Stimulated activated naive CD8-positive, alpha-beta T cell treated with anti-CD3 and anti-CD28 coated beads, Interleukin-15, amount 100 ng/mL, for 72 hours (primary cell): ENCODE measurements at regions not wholly inside any gene's neighbourhood (a gene's known extent, or its start where the extent isn't known, plus 50 kb on each side); places are given as distances from the start of the nearest gene placed in this dataset.
A peak's percentile ranks its signal among the peaks of the same experiment; 100 is the strongest.

ENCODE experiments used
- ATAC-seq: fragments of 150-1000 bp; cut with Tn5 transposase; 2 replicates; pipeline ENCODE4 v1.10.0; 2021; ENCODE audit warnings: mild to moderate bottlenecking, moderate library complexity
- DNase-seq, 2 donors: peaks; one replicate each; pipeline ENCODE4 v3.0.0; 2021 to 2022
- H3K27ac Mint-ChIP-seq, 2 donors: one replicate each; pipeline ENCODE4 v1.8.0; 2022; ENCODE audit warnings: mild to moderate bottlenecking in 2 of 2, mixed read lengths in 2 of 2, moderate library complexity in 2 of 2
- H3K27me3 Mint-ChIP-seq: one replicate; pipeline ENCODE4 v1.8.0; 2022; ENCODE audit warnings: mixed read lengths
- H3K4me1 Mint-ChIP-seq: one replicate; pipeline ENCODE4 v1.8.0; 2022; ENCODE audit warnings: mild to moderate bottlenecking, mixed read lengths
- H3K4me3 Mint-ChIP-seq, 2 donors: one replicate each; pipeline ENCODE4 v1.8.0; 2022; ENCODE audit warnings: mild to moderate bottlenecking in 2 of 2, mixed read lengths in 2 of 2, moderate library complexity in 1 of 2
- H3K9me3 Mint-ChIP-seq, 2 donors: one replicate each; pipeline ENCODE4 v1.8.0; 2022; ENCODE audit warnings: mixed read lengths in 2 of 2

DNA sequence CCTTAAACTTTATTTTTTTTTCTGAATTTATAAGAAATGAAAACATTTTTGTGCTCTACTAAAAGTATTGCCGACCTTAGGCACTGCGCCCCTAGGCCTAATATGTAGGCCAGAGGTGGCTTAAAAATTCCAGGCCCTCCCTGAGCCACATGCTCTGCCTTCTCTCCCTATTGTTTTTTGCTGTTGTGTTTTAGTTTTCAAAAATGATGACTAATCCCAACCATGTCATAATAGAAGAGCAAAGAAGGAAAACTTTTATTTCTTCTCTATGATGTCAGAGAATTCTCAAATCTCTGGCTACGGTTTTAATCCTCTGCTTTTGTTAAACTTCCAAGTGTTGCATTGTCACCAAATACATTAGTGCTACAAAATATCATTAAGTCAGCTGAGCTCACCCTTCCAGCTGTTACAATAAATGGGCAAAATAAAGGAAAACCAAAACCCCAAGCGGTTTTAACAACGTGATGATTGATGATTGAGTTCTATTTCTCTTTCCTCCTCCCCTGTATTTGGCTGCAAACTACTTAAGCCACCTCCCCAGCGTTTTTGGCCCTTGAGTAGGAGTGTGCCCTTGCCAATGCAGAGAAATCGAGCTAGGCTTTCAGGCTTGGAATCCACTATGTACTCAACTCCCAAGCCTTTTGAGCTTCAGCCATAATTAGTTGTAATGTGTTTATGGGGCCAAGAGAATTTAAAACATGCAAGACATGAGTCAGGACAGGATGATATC is 163.5 kb upstream of the POU3F3 start:
- no peak for ATAC-seq
- Mint-ChIP-seq H3K4me3 (no peak overlapping the region), H3K9me3 (no peaks in the 10 kb centered on the region), H3K27me3 (no peaks in the 10 kb centered on the region), H3K4me1 (no peaks in the 10 kb centered on the region), H3K27ac (no peak overlapping the region)
- DNase-seq = no peak

GRCh38 chr2:104698276-104698675 is 155.6 kb upstream of the POU3F3 start:
- Mint-ChIP-seq H3K4me1 (no peaks in the 10 kb centered on the region), H3K4me3 (no peak overlapping the region), H3K27me3 (peaks cover 3% of the 10 kb centered on the region), H3K9me3 (no peaks in the 10 kb centered on the region), H3K27ac (no peak overlapping the region)
- no peak for ATAC-seq
- no peak for DNase-seq

GRCh38 chr2:104701411-104701911 is 152.5 kb upstream of the POU3F3 start:
- no peak overlapping the region for H3K4me3 Mint-ChIP-seq
- H3K27ac Mint-ChIP-seq = no peak overlapping the region
- ATAC-seq (no peak), DNase-seq (no peak)
- H3K9me3 Mint-ChIP-seq = no peaks in the 10 kb centered on the region
- no peaks in the 10 kb centered on the region for H3K4me1 Mint-ChIP-seq
- peaks cover 8% of the 10 kb centered on the region for H3K27me3 Mint-ChIP-seq

- Mint-ChIP-seq H3K27me3 (peaks cover 8% of the 10 kb centered on the region), H3K9me3 (no peaks in the 10 kb centered on the region), H3K4me1 (no peaks in the 10 kb centered on the region), H3K27ac (no peak overlapping the region), H3K4me3 (no peak overlapping the region)
- DNase-seq (no peak), ATAC-seq (no peak)
These were observed 151.7 kb upstream of the POU3F3 start for GRCh38 chr2:104702031-104702850.

DNA sequence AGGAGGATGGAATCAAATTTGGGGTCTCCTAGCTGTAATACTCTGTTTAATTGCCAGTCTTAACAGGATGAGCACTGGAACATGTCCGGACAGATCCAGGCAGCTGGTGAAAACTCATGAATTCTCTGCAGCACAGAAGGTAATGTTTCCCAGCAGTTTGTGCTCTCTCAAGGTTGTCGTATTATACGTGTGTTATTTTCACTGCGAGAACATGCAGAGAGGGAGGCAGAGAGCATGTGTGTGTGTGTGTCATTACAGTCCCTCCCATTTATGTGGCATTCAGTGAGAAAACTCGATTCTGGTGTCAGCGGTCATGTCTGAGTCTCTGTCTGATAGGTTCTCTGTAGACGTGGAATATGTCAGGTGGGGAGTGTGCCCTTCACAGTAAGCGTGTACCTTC is 150.2 kb upstream of the POU3F3 start:
- peaks cover 8% of the 10 kb centered on the region for H3K27me3 Mint-ChIP-seq
- H3K9me3 Mint-ChIP-seq = no peaks in the 10 kb centered on the region
- H3K27ac Mint-ChIP-seq = no peak overlapping the region
- no peaks in the 10 kb centered on the region for H3K4me1 Mint-ChIP-seq
- no peak overlapping the region for H3K4me3 Mint-ChIP-seq
- ATAC-seq (no peak), DNase-seq (no peak)

DNA sequence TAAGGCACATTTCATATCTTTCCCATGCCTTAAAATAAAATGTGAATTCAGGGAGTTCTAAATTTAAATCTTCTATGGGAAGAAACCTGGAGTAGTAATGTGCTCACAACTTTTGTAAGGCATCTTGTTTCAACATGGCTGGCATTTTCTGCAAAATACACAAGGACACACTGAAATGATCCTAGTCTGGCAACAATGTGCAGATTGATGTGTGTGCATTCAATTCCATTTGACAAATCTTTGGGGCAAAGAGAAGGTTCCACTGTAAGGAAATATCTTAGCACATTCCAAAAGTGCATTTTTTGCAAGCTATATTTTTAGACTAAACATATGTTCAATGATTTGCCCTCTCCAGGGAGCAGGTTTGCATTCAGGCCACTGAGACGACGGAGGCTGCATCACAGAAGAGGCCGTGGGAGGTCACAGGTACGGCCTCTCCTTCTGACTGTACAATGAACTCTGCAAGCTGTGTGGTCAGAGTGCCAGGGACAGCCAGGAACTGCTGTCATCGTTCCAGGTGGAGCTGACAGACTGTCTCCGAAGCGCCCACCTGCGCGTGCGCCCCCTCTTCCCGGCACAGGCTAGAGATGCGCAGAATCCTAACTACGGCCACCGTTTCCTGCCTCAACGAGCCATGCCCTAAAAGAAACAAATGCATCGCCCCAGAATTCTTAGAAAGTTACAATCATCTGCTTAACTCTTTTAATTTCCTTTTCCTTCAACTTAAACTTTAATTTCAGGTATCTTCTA is 149.2 kb upstream of the POU3F3 start:
- Mint-ChIP-seq H3K4me3 (no peak overlapping the region), H3K9me3 (no peaks in the 10 kb centered on the region), H3K27ac (no peak overlapping the region), H3K27me3 (peaks cover 8% of the 10 kb centered on the region), H3K4me1 (no peaks in the 10 kb centered on the region)
- no peak for ATAC-seq
- no peak for DNase-seq

DNA sequence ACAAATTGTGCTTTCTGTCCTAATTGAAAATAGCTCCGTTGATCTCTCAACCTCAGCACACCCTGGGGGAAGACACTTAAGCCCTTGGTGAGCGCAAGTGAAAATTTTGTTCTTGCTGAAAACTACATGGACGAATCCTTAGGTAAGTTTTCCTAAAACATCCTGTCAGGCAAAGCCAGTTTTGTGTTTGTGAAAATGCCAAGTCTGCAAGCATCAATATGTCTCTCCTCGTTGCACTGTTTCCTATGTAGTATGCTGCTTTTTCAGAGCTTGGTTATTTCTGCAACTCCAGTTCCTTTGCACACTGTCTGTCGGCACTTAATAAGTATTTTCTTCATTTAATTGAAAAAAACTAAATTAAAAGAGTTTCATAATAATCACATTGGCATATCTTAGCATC is 146.9 kb upstream of the POU3F3 start:
- Mint-ChIP-seq H3K9me3 (no peaks in the 10 kb centered on the region), H3K27me3 (peaks cover 8% of the 10 kb centered on the region), H3K4me3 (no peak overlapping the region), H3K27ac (no peak overlapping the region), H3K4me1 (no peaks in the 10 kb centered on the region)
- ATAC-seq = no peak
- DNase-seq = no peak

DNA sequence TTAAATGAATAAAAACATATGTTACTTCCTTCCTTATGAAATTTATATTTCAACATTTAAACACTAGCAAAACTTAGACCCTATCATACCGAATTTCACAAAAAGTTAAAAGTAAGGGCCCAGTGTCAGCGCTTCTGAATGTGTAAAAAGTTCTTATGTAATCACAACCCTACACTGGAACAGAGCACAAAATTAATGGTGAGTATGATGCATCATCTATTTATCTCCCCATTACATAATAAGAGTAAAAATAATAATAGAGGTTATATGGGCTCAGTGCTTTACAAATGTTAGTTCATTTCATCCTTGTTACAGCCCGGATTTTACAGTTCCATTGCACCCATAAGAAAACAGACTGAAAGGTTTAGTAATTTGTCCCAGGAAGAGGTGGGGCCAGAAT is 144.9 kb upstream of the POU3F3 start:
- no peaks in the 10 kb centered on the region for H3K27me3 Mint-ChIP-seq
- ATAC-seq (no peak), DNase-seq (no peak)
- no peaks in the 10 kb centered on the region for H3K4me1 Mint-ChIP-seq
- H3K9me3 Mint-ChIP-seq = peaks cover 0 to 9% of the 10 kb centered on the region in 2 donors
- H3K27ac Mint-ChIP-seq = no peak overlapping the region
- no peak overlapping the region for H3K4me3 Mint-ChIP-seq

DNA sequence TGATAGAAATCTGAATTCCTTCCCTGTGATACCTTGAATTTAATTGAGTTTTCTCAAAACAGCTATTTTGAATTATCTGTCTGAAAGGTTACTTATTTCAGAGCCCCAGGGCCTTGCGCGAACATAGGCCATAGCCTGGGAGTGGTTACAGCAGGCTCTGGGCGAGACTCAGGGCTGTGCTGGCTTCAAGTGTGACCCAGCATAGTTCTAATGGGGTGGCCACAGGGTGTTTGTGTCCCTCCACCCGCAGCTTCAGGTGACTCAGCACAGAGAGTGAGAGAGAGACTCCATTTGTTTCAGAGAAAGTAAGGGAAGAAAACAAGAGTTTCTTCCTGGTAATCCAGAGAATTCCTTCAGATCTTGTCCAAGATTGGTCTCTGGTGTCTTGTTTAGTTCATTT is 137.9 kb upstream of the POU3F3 start:
- H3K27ac Mint-ChIP-seq = no peak overlapping the region
- ATAC-seq (no peak), DNase-seq (no peak)
- peaks cover 5 to 16% of the 10 kb centered on the region in 2 donors for H3K9me3 Mint-ChIP-seq
- H3K4me1 Mint-ChIP-seq = no peaks in the 10 kb centered on the region
- H3K27me3 Mint-ChIP-seq = peaks cover 8% of the 10 kb centered on the region
- H3K4me3 Mint-ChIP-seq = no peak overlapping the region

- ATAC-seq = peak; percentile 62
- DNase-seq = peak; percentile 9 to 27
- Mint-ChIP-seq H3K27me3 (no peaks in the 10 kb centered on the region), H3K27ac (no peak overlapping the region), H3K4me3 (no peak overlapping the region), H3K9me3 (peaks cover 0 to 5% of the 10 kb centered on the region in 2 donors), H3K4me1 (peaks cover 12% of the 10 kb centered on the region)
These were observed 120.5 kb upstream of the POU3F3 start for GRCh38 chr2:104733226-104733943.

DNA sequence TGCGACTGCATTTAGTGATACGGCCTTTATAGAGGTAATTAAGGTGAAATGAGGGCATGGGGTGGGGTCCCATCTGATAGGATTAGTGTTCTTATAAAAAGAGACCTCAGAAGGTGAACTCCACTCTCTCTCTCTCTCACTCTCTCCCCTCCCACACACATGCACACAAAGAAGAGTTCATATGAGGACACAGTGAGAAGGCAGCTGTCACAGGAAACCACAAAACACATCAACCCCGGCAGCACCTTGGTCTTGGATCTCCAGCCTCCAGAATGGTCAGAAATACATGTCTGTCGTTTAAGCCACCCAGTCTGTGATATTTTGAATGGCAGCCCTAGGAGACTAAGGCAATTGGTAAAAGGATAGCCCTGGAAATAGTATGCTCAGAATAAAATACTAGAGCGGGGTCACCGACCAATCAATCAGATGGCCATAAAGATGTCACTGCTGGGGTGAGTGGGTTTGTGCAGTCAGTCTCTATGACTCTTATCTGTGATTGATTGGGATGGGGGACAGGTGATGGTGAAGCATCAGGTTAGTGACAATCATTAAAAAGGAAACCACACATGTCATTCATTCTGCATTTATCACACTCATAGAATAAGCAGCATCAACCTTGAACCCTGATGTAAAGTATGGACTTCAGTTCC is 118.9 kb upstream of the POU3F3 start:
- Mint-ChIP-seq H3K4me1 (peaks cover 12% of the 10 kb centered on the region), H3K27ac (peak overlapping the region in 1 of 2 donors; percentile 68), H3K27me3 (no peaks in the 10 kb centered on the region), H3K4me3 (no peak overlapping the region), H3K9me3 (peaks cover 0 to 5% of the 10 kb centered on the region in 2 donors)
- DNase-seq (no peak), ATAC-seq (peak; percentile 50)

- no peak for ATAC-seq
- H3K27me3 Mint-ChIP-seq = no peaks in the 10 kb centered on the region
- no peak for DNase-seq
- H3K4me1 Mint-ChIP-seq = peaks cover 12% of the 10 kb centered on the region
- no peak overlapping the region for H3K27ac Mint-ChIP-seq
- no peak overlapping the region for H3K4me3 Mint-ChIP-seq
- H3K9me3 Mint-ChIP-seq = peaks cover 0 to 5% of the 10 kb centered on the region in 2 donors
These were observed 117.9 kb upstream of the POU3F3 start for GRCh38 chr2:104736026-104736425.

GRCh38 chr2:104741860-104742259 is 112.1 kb upstream of the POU3F3 start:
- no peak for DNase-seq
- Mint-ChIP-seq H3K9me3 (no peaks in the 10 kb centered on the region), H3K27me3 (no peaks in the 10 kb centered on the region), H3K4me1 (no peaks in the 10 kb centered on the region), H3K27ac (no peak overlapping the region), H3K4me3 (no peak overlapping the region)
- no peak for ATAC-seq

GRCh38 chr2:104744537-104744936 is 109.4 kb upstream of the POU3F3 start:
- DNase-seq (no peak), ATAC-seq (no peak)
- no peaks in the 10 kb centered on the region for H3K9me3 Mint-ChIP-seq
- no peaks in the 10 kb centered on the region for H3K4me1 Mint-ChIP-seq
- H3K27ac Mint-ChIP-seq = no peak overlapping the region
- H3K27me3 Mint-ChIP-seq = peaks cover 8% of the 10 kb centered on the region
- H3K4me3 Mint-ChIP-seq = no peak overlapping the region

GRCh38 chr2:104745846-104746245 is 108.1 kb upstream of the POU3F3 start:
- Mint-ChIP-seq H3K4me1 (no peaks in the 10 kb centered on the region), H3K27ac (no peak overlapping the region), H3K9me3 (no peaks in the 10 kb centered on the region), H3K27me3 (peaks cover 8% of the 10 kb centered on the region), H3K4me3 (no peak overlapping the region)
- no peak for DNase-seq
- ATAC-seq = no peak
